Naive B cell (primary cell): ENCODE measurements at regions not wholly inside any gene's neighbourhood (a gene's known extent, or its start where the extent isn't known, plus 50 kb on each side); places are given as distances from the start of the nearest gene placed in this dataset.
"Not testable (repeated sequence)": the region's sequence is repeated elsewhere in the genome, so short reads cannot be mapped to it uniquely, and the experiment has no call there.

ENCODE experiments used
- ATAC-seq, 2 donors: fragments of 150-1000 bp; cut with Tn5 transposase; 2 replicates each; pipeline ENCODE4 v1.10.0; 2021; ENCODE audit warnings: low read depth in 2 of 2, mild to moderate bottlenecking in 2 of 2, moderate library complexity in 2 of 2
- DNase-seq: peaks from one replicate; pipeline ENCODE4 v3.0.0; 2022
- H3K27ac Mint-ChIP-seq, 6 donors: one replicate each; pipeline ENCODE4 v1.8.0; 2020 to 2022; ENCODE audit warnings: mild to moderate bottlenecking in 6 of 6, mixed read lengths in 6 of 6, moderate library complexity in 5 of 6, inconsistent platforms in 2 of 6
- H3K27me3 Mint-ChIP-seq, 3 donors: one replicate each; pipeline ENCODE4 v1.8.0; 2021 to 2022; ENCODE audit warnings: mixed read lengths in 3 of 3, mild to moderate bottlenecking in 1 of 3
- H3K36me3 Mint-ChIP-seq, 2 donors: one replicate each; pipeline ENCODE4 v1.8.0; 2020 to 2022; ENCODE audit warnings: mixed read lengths in 2 of 2, inconsistent platforms in 1 of 2, mild to moderate bottlenecking in 1 of 2
- H3K4me1 Mint-ChIP-seq, 3 donors: one replicate each; pipeline ENCODE4 v1.8.0; 2020 to 2022; ENCODE audit warnings: mixed read lengths in 3 of 3, inconsistent platforms in 1 of 3, mild to moderate bottlenecking in 1 of 3, moderate library complexity in 1 of 3
- H3K4me3 Mint-ChIP-seq, 8 donors: one replicate each; pipeline ENCODE4 v1.8.0; 2020 to 2022; ENCODE audit warnings: mild to moderate bottlenecking in 8 of 8, mixed read lengths in 8 of 8, moderate library complexity in 8 of 8, inconsistent platforms in 2 of 8
- H3K9me3 Mint-ChIP-seq, 7 donors: one replicate each; pipeline ENCODE4 v1.8.0; 2020 to 2022; ENCODE audit warnings: mixed read lengths in 7 of 7, mild to moderate bottlenecking in 5 of 7, inconsistent platforms in 2 of 7, moderate library complexity in 1 of 7

- Mint-ChIP-seq H3K4me1 (no peaks in the 10 kb centered on the region), H3K27me3 (peaks cover 29 to 56% (median 47%) of the 10 kb centered on the region in 3 donors), H3K9me3 (peaks cover 0 to 4% (median 0%) of the 10 kb centered on the region in 7 donors), H3K4me3 (no peak overlapping the region), H3K36me3 (no peaks in the 10 kb centered on the region), H3K27ac (no peak overlapping the region)
- DNase-seq (no peak), ATAC-seq (no peak)
Measured at GRCh38 chr6:137545073-137545472, 50.9 kb upstream of the OLIG3 start.

- no peaks in the 10 kb centered on the region for H3K4me1 Mint-ChIP-seq
- H3K27ac Mint-ChIP-seq, result peak overlapping the region in 1 of 6 donors; percentile 57
- H3K4me3 Mint-ChIP-seq, result no peak overlapping the region
- no peaks in the 10 kb centered on the region for H3K9me3 Mint-ChIP-seq
- H3K36me3 Mint-ChIP-seq, result no peaks in the 10 kb centered on the region
- ATAC-seq (no peak), DNase-seq (no peak)
- H3K27me3 Mint-ChIP-seq, result peaks cover 29 to 50% (median 37%) of the 10 kb centered on the region in 3 donors
Measured at GRCh38 chr6:137547186-137547585, 53.0 kb upstream of the OLIG3 start.

GRCh38 chr6:137547601-137548000 lies 53.4 kb upstream of the OLIG3 start:
- Mint-ChIP-seq H3K4me1 (no peaks in the 10 kb centered on the region), H3K36me3 (no peaks in the 10 kb centered on the region), H3K27ac (peak overlapping the region in 1 of 6 donors; percentile 57), H3K27me3 (peaks cover 25 to 45% (median 33%) of the 10 kb centered on the region in 3 donors), H3K9me3 (no peaks in the 10 kb centered on the region), H3K4me3 (no peak overlapping the region)
- ATAC-seq (no peak), DNase-seq (no peak)

DNA sequence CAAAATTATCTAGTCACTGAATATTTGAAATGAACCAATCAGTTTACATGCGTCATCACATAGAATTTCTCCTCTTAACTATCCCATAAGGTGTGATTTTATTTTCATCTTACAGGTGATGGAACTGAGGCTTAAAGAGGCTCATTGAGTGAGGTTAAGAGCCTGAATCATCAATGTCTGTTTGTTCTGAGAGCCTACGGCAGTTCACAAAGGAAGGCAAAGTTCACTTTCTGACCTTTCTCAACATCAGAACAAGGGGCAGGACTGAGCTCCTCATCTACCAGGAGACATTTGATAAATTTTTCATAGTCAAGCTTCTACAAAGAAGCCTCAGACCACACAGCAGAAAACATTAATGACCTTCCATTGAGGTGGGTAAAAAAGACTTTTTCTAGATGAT lies 54.9 kb upstream of the OLIG3 start:
- Mint-ChIP-seq H3K4me1 (no peaks in the 10 kb centered on the region), H3K36me3 (no peaks in the 10 kb centered on the region), H3K4me3 (no peak overlapping the region), H3K27me3 (peaks cover 20 to 31% (median 24%) of the 10 kb centered on the region in 3 donors), H3K27ac (no peak overlapping the region), H3K9me3 (no peaks in the 10 kb centered on the region)
- ATAC-seq (no peak), DNase-seq (no peak)

DNA sequence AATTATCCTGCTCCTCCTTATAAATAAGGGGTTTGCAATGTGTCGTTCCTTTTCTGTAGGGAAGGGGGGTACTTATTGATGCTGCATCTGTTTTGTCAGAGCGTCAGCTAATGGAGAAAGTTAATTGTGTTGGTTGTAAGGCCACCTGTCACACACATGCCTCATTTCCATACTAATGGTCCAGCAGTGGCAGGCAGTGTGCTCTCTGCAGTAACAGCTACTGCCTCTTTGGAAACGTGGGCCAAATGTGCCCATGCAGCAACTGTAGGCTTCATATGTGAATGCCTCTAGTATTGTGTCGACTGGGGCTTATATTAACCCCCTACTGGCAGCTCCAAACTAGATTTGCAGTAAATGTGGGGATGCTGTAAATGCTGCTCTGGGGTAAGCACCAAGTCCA lies 56.3 kb upstream of the OLIG3 start:
- Mint-ChIP-seq H3K4me3 (no peak overlapping the region), H3K27ac (no peak overlapping the region), H3K36me3 (no peaks in the 10 kb centered on the region), H3K4me1 (no peaks in the 10 kb centered on the region), H3K27me3 (peaks cover 23 to 24% (median 23%) of the 10 kb centered on the region in 3 donors), H3K9me3 (no peaks in the 10 kb centered on the region)
- ATAC-seq (no peak), DNase-seq (no peak)

DNA sequence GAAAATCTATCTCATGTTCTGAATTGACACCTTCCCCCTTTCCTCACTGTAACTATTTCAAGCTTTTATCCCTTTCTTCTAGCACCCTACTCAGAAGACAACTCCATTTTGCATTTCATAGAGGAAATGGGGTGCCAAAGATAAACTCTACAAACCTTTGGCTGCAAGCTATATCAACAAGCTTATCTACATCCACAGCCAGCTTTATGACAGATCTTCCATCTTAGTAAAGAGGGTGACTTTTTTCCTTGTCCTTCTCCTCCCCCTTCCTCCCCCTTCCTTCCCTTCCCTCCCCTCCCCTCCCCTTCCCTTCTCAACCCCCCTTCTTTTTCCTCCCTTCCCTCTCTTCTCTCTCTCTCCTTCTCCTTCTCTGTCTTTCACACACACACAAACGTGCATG lies 58.0 kb upstream of the OLIG3 start:
- ATAC-seq, result no peak
- Mint-ChIP-seq H3K9me3 (no peaks in the 10 kb centered on the region), H3K4me3 (no peak overlapping the region), H3K36me3 (no peaks in the 10 kb centered on the region), H3K4me1 (no peaks in the 10 kb centered on the region), H3K27me3 (peaks cover 23 to 31% (median 25%) of the 10 kb centered on the region in 3 donors), H3K27ac (no peak overlapping the region)
- DNase-seq, result no peak

- DNase-seq (no peak), ATAC-seq (no peak)
- no peak overlapping the region for H3K27ac Mint-ChIP-seq
- peaks cover 17 to 31% (median 20%) of the 10 kb centered on the region in 3 donors for H3K27me3 Mint-ChIP-seq
- no peak overlapping the region for H3K4me3 Mint-ChIP-seq
- H3K36me3 Mint-ChIP-seq, result no peaks in the 10 kb centered on the region
- H3K9me3 Mint-ChIP-seq, result no peaks in the 10 kb centered on the region
- H3K4me1 Mint-ChIP-seq, result no peaks in the 10 kb centered on the region
Measured at GRCh38 chr6:137552809-137553208, 58.6 kb upstream of the OLIG3 start.

DNA sequence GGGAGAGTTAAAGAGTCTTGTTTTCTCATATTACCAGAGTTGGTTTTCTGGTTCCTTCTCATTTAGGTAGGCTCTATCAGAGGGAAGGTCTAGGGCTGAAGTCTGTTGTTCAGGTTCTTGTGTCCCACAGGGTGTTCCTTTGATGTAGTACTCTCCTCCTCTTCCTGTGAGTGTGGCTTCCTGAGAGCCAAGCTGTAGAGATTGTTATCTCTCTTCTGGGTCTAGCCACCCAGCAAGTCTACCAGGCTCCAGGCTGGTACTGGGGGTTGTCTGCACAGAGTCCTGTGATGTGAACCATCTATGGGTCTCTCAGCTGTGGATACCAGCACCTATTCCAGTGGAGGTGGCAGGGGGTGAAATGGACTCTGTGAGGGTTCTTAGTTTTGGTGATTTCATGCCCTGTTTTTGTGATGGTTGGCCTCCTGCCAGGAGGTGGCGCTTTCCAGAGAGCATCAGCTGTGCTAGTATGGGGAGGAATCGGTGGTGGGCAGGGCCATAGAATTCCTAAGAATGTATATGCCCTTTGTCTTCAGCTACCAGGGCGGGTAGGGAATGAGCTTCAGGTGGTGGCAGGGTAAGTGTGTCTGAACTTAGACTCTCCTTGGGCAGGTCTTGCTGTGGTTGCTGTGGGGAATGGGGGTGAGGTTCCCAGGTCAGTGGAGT lies 65.5 kb upstream of the OLIG3 start:
- H3K9me3 Mint-ChIP-seq, H3K27ac Mint-ChIP-seq, H3K4me3 Mint-ChIP-seq, H3K4me1 Mint-ChIP-seq, ATAC-seq, H3K36me3 Mint-ChIP-seq, DNase-seq: not testable (repeated sequence)
- H3K27me3 Mint-ChIP-seq, result peaks cover 57 to 67% (median 58%) of the 10 kb centered on the region in 3 donors

GRCh38 chr6:137560184-137560563 lies 66.0 kb upstream of the OLIG3 start:
- H3K27ac Mint-ChIP-seq, result no peak overlapping the region
- H3K4me3 Mint-ChIP-seq, result no peak overlapping the region
- peaks cover 5 to 6% of the 10 kb centered on the region in 2 donors for H3K36me3 Mint-ChIP-seq
- DNase-seq (no peak), ATAC-seq (no peak)
- H3K9me3 Mint-ChIP-seq, result peaks cover 0 to 11% (median 3%) of the 10 kb centered on the region in 7 donors
- H3K4me1 Mint-ChIP-seq, result no peaks in the 10 kb centered on the region
- peaks cover 55 to 64% (median 57%) of the 10 kb centered on the region in 3 donors for H3K27me3 Mint-ChIP-seq

DNA sequence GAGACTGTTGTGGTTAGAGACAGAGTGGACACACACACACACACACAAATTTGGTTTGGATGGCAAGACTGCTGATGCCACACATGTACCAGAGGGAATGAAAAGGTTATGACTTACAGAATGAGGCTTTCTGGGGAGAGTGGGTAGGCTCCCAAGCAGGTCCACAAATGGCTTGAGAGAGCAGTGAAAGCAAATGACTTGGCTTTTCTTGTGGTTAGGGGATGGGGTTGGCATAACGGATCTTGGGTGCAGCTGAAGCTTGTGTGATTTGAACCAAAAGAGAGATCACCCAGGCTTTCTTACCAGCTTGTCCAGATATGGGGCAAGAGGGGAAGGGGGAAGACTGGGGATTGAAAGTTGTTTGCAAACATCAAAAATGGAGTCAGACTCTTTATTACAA lies 73.9 kb upstream of the OLIG3 start:
- no peak overlapping the region for H3K4me3 Mint-ChIP-seq
- H3K27ac Mint-ChIP-seq, result peak overlapping the region in 1 of 6 donors; percentile 33
- peaks cover 0 to 13% (median 5%) of the 10 kb centered on the region in 7 donors for H3K9me3 Mint-ChIP-seq
- H3K27me3 Mint-ChIP-seq, result peaks cover 49 to 60% (median 49%) of the 10 kb centered on the region in 3 donors
- ATAC-seq, result no peak
- no peak for DNase-seq
- H3K36me3 Mint-ChIP-seq, result peaks cover 5 to 10% of the 10 kb centered on the region in 2 donors
- no peaks in the 10 kb centered on the region for H3K4me1 Mint-ChIP-seq

DNA sequence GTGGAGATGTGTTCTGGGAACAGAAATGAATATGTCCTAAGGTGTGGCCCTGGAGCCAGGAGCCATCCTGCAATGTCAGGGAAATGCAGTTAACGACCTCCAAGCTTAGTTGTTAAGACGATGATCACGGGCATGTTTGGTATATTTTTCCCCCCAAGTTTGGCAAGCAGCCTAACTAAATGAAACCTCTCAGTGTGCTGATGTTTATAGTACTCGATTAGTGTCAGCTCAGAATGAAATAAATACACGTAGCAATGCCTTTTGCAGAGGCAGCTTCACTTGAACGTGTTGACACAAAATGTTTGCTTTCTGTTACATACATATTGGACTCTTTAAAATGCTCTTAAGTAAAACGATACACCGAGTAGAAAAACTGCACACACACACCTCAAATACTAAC lies 76.2 kb upstream of the OLIG3 start:
- Mint-ChIP-seq H3K4me3 (no peak overlapping the region), H3K27ac (no peak overlapping the region), H3K27me3 (peaks cover 59 to 64% (median 61%) of the 10 kb centered on the region in 3 donors), H3K36me3 (peaks cover 0 to 6% of the 10 kb centered on the region in 2 donors), H3K9me3 (peaks cover 0 to 3% (median 0%) of the 10 kb centered on the region in 7 donors), H3K4me1 (no peaks in the 10 kb centered on the region)
- no peak for ATAC-seq
- DNase-seq, result no peak

DNA sequence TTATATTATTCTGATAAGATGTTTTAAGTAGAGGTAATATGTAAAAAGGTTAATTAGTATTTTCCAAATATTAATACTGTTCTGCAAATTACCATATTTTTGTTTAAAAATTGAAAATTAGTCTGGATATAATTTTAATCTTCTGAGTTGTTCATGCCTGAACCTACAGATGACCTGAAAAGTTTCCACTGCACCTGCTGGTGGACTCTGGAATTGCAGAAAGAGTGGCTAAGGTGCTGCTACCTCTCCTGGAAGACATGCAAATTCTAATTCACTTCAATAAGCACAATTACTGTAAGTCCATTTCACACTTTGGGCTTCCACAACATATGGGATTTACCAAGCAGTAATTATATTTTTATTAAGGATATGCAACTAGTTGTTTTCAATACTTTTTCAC lies 77.7 kb upstream of the OLIG3 start:
- Mint-ChIP-seq H3K4me1 (no peaks in the 10 kb centered on the region), H3K4me3 (no peak overlapping the region), H3K9me3 (no peaks in the 10 kb centered on the region), H3K27ac (no peak overlapping the region), H3K36me3 (no peaks in the 10 kb centered on the region), H3K27me3 (peaks cover 48 to 58% (median 50%) of the 10 kb centered on the region in 3 donors)
- DNase-seq (peak; percentile 35), ATAC-seq (peak; percentile 60 to 81)

DNA sequence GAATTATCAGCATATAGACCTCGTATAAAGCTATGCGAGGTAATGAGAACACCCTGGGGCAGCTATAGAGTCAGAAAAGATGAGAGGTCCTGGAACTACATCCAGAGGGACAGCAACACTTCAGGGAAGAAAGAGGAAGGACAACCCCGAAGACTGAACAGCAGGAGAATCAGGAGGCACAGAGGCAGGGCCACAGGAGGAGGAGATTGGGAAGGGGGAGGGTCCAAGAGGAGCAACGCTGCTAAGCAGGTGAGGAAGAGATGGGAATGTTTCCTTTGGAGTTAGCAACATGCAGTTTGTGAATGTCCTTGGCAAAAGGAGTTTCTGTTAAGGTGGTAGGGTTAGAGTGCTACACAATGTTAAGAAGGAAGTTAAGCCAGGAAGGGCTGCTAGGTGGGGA lies 79.5 kb upstream of the OLIG3 start:
- Mint-ChIP-seq H3K27ac (peak overlapping the region in 1 of 6 donors; percentile 10), H3K36me3 (no peaks in the 10 kb centered on the region), H3K9me3 (no peaks in the 10 kb centered on the region), H3K27me3 (peaks cover 30 to 45% (median 32%) of the 10 kb centered on the region in 3 donors), H3K4me1 (no peaks in the 10 kb centered on the region), H3K4me3 (no peak overlapping the region)
- DNase-seq (no peak), ATAC-seq (no peak)

- no peak overlapping the region for H3K4me3 Mint-ChIP-seq
- ATAC-seq (no peak), DNase-seq (no peak)
- peaks cover 4 to 11% (median 9%) of the 10 kb centered on the region in 3 donors for H3K27me3 Mint-ChIP-seq
- H3K27ac Mint-ChIP-seq, result no peak overlapping the region
- peaks cover 11 to 17% (median 13%) of the 10 kb centered on the region in 3 donors for H3K4me1 Mint-ChIP-seq
- peaks cover 0 to 1% (median 0%) of the 10 kb centered on the region in 7 donors for H3K9me3 Mint-ChIP-seq
- no peaks in the 10 kb centered on the region for H3K36me3 Mint-ChIP-seq
Measured at GRCh38 chr6:137579612-137580011, 85.4 kb upstream of the OLIG3 start.
